GM12874 (cell line): ENCODE measurements at regions not wholly inside any gene's neighbourhood (a gene's known extent, or its start where the extent isn't known, plus 50 kb on each side); places are given as distances from the start of the nearest gene placed in this dataset.

ENCODE experiments used
- CTCF ChIP-seq: IDR thresholded peaks from 2 replicates; pipeline ENCODE4 v1.5.1; 2011; ENCODE audit warnings: low read depth, mild to moderate bottlenecking, control low read depth, low read length, moderate library complexity; ENCODE audit not compliant: insufficient read depth

GRCh38 chr9:30851600-30851999 lies 1532.8 kb upstream of the ACO1 start:
- TF ChIP-seq CTCF: no peak

GRCh38 chr9:30900706-30901105 lies 1483.7 kb upstream of the ACO1 start:
- TF ChIP-seq CTCF: no peak

GRCh38 chr9:30913331-30913730 lies 1471.1 kb upstream of the ACO1 start:
- TF ChIP-seq CTCF: no peak

- TF ChIP-seq CTCF: no peak
Observed at GRCh38 chr9:30915451-30915850, 1469.0 kb upstream of the ACO1 start.

GRCh38 chr9:30925126-30925525 lies 1459.3 kb upstream of the ACO1 start:
- no peak for TF ChIP-seq CTCF

GRCh38 chr9:30925635-30926034 lies 1458.8 kb upstream of the ACO1 start:
- no peak for TF ChIP-seq CTCF

GRCh38 chr9:30928045-30928444 lies 1456.4 kb upstream of the ACO1 start:
- no peak for TF ChIP-seq CTCF

- no peak for TF ChIP-seq CTCF
Observed at GRCh38 chr9:30932226-30932625, 1452.2 kb upstream of the ACO1 start.
